PC-9 (cell line): ENCODE measurements at regions not wholly inside any gene's neighbourhood (a gene's known extent, or its start where the extent isn't known, plus 50 kb on each side); places are given as distances from the start of the nearest gene placed in this dataset.

Source experiments
- EZH2 ChIP-seq: fragments of 200-600 bp; sonication (generic); IDR thresholded peaks from 2 replicates; pipeline ENCODE4 v1.8.0; 2017; ENCODE audit warnings: antibody characterized with exemption, low read depth
- TF ChIP-seq, protein P1 (sequence below): fragments of 200-600 bp; sonication (generic); conservative IDR thresholded peaks from 2 replicates; pipeline ENCODE4 v1.6.1; 2017; ENCODE audit warnings: mixed run types, antibody characterized with exemption, mild to moderate bottlenecking, moderate library complexity

DNA sequence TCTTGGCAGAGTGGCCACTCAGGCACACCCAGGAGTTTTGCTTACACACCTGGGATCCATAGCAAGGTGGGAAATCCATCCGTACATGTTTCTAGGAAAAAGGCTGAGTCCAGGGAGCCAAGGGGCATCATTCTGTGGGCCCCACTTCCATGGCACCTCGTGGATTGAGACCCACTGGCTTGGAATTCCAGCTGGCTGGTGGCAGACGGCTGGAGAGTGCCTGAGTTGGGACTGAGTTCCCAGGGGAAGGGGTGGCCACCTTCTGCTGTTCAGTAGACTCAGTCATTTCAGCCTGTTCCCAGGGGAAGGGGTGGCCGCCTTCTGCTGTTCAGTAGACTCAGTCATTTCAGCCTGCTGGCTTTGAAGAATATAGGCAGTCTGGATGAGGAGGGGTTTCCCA lies 366.0 kb upstream of the GRIA3 start:
- TF ChIP-seq, protein P1, sequence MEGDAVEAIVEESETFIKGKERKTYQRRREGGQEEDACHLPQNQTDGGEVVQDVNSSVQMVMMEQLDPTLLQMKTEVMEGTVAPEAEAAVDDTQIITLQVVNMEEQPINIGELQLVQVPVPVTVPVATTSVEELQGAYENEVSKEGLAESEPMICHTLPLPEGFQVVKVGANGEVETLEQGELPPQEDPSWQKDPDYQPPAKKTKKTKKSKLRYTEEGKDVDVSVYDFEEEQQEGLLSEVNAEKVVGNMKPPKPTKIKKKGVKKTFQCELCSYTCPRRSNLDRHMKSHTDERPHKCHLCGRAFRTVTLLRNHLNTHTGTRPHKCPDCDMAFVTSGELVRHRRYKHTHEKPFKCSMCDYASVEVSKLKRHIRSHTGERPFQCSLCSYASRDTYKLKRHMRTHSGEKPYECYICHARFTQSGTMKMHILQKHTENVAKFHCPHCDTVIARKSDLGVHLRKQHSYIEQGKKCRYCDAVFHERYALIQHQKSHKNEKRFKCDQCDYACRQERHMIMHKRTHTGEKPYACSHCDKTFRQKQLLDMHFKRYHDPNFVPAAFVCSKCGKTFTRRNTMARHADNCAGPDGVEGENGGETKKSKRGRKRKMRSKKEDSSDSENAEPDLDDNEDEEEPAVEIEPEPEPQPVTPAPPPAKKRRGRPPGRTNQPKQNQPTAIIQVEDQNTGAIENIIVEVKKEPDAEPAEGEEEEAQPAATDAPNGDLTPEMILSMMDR: no peak
- no peak for TF ChIP-seq EZH2
